Mucosa of gallbladder (tissue), 1 donor: ENCODE measurements at regions not wholly inside any gene's neighbourhood (a gene's known extent, or its start where the extent isn't known, plus 50 kb on each side); places are given as distances from the start of the nearest gene placed in this dataset.
"Not testable (repeated sequence)": the region's sequence is repeated elsewhere in the genome, so short reads cannot be mapped to it uniquely, and the experiment has no call there.

Experiments used
- DNase-seq: peaks from one replicate; pipeline ENCODE4 v3.0.0-alpha.2; 2020; ENCODE audit warnings: low spot score
- donor health status: DM: no; HTN: no; CAD: no.

- no peak for DNase-seq
Observed at GRCh38 chr6:66655420-66655819, 948.4 kb upstream of the EYS start.

DNA sequence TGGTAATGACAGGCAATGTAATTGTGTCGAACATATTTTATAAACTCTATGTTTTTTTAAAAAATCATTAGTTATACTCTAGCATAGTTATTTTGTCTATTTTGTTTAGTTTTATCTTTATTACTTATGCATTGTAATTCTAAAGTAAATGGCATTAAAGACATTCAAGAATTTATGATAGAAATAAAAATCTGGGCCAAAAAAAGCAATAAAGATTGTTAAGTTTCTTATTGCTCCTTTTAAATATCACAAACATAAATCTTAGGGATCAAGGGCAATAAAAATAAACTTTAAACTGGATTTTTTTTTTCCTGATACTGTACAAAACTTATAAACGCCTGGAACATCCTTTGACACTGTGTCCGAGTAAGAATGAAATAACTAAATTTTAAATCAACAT lies 931.5 kb upstream of the EYS start:
- DNase-seq: no peak

DNA sequence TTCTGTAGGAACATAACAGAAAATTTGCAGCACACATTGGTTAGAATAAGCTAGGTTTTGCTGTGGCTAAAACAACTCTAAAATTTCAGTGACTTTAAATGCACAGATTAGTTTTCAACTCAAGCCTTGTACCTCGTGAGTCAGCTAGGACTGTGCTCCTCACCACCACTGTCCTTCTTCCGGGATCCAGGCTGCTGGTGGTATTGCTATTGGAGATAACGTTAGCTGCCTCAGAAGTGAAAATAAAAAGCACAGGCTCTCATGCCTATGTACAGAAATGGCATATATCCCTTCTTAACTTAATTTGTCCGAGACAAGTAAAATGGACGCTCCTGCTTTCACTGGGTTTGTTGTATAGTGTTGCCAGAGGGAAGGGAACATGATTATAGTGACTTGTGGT lies 931.1 kb upstream of the EYS start:
- no peak for DNase-seq

DNA sequence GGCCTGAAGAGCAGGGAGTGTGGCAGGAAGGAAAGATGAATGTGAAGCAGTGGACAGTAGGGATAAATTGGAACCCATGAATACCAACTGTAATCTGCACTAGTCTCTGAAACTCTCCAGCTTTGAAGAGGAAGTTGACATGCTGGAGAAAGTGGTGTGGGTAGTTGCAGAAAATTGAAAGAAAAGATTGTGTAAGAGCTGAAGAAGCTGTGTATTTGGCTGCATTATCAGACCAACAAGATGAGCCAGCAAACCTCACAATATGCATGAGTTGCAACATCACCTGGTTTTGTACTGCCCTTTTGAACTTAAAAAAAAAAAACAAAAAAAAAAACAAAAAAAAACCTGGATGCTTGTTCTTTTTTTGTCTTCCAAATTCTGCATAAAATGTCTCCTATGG lies 921.9 kb upstream of the EYS start:
- DNase-seq: no peak

DNA sequence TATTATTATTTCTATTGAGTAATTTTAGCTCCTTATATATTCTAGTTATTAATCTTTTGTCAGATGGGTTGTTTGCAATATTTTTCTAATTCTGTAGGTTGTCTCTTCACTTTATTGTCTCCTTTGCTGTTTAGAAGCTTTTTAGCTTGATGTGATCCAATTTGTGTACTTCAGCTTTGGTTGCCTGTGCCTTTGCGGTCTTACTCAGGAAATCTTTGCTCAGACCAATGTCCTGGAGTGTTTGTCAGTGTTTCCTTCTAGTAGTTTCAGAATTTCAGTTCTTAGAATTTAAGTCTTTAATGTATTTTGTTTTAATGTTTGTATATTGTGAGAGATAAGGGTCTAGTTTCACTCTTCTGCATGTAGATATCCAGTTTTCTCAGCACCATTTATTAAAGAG lies 916.0 kb upstream of the EYS start:
- no peak for DNase-seq

- no peak for DNase-seq
Observed at GRCh38 chr6:66605971-66606370, 898.9 kb upstream of the EYS start.

DNA sequence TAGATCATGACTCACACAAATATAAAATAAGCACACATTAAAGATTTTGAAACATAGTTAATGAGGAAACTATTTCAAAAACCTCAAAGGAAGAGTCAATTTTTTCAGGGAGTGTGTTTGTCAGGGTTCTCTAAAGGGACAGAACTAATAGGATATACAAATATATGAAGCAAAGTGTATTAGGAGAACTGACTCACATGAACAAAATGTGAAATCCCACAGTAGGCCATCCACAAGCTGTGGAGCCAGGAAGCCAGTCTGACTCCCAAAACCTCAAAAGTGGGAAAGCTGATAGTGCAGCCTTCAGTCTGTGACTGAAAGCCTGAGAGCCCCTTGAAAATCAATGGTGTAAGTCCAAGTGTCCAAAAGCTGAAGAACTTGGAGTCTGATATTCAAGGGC lies 898.0 kb upstream of the EYS start:
- DNase-seq: no peak

DNA sequence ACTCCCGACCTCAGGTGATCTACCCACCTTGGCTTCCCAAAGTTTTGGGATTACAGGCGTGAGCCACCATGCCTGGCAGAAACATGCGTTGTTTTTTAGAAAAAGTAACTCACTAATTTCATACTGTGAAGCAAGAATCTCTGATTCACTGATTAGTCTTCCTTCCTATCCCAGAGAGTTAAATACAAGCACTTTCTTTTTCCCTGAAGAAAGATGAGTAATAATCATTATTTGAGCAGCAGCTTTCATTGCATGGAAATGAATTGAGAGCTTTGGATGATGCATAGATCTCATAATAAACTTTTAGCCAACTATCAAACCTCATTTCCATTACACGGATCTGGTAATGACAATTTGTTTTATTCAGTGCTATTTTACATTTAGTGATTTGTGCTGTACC lies 892.5 kb upstream of the EYS start:
- no peak for DNase-seq

- DNase-seq: no peak
Observed at GRCh38 chr6:66578362-66578761, 871.3 kb upstream of the EYS start.

DNA sequence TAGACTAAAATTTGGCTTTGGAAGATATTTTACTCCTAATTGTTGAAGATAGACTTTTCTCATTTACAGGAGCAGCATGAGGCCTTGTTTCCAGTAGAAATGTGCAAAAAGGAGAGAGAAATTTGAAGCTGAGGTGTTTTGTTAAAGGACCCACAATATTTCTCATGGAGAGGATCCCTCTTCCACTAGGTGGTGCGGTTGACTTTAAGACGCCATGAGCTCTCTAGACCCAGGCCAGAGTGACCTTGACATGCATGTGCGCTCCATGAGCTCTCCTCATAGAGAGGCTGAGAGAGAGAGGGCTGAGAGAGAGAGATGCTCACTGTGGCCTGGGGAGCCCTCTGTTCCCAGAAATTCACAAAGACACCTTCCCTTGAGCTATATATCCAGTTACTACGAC lies 861.2 kb upstream of the EYS start:
- DNase-seq: no peak

DNA sequence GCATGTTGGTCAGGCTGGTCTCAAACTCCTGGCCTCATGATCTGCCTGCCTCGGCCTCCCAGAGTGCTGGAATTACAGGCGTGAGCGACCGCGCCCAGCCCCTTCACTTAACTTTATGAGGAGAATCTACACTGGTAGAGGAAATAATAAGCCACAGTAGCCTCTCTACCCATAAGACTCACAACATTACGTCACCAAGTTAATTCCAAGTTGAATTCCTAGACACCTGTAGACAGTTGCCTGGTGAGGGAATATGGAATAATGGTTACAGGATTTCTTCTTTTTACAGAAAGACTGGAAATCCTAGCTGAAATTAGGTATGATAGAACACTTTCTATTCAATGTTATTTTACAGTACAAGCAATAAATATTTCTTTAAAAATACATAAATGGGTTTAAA lies 854.5 kb upstream of the EYS start:
- no peak for DNase-seq

DNA sequence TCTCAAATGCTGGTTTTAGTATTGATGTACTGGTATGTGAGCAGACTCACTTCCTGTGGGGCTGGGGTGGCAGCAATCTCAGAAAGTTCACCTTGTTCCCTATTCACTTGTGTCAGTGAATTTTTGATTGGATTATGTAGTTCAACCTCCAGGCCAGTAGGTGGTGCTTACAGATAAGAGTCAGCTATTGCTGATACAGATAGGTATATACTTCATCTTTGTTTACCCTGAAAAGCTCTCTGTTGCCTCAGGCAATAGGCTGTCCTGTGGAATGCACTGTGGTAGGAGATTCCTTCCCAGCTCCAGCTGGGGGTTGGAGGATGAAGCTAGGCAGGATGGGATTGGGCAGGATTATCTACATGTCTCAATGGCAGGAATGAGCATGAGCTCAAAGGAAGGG lies 851.2 kb upstream of the EYS start:
- DNase-seq: no peak

GRCh38 chr6:66556936-66557335 lies 849.9 kb upstream of the EYS start:
- no peak for DNase-seq

- no peak for DNase-seq
Observed at GRCh38 chr6:66555082-66555481, 848.1 kb upstream of the EYS start.

- DNase-seq: no peak
Observed at GRCh38 chr6:66553441-66553840, 846.4 kb upstream of the EYS start.

GRCh38 chr6:66538551-66539135 lies 831.6 kb upstream of the EYS start:
- DNase-seq: no peak

GRCh38 chr6:66533921-66534404 lies 826.9 kb upstream of the EYS start:
- DNase-seq: no peak

GRCh38 chr6:66526061-66526460 lies 819.0 kb upstream of the EYS start:
- DNase-seq: no peak

GRCh38 chr6:66522864-66523263 lies 815.8 kb upstream of the EYS start:
- DNase-seq: no peak

- no peak for DNase-seq
Observed at GRCh38 chr6:66516377-66516776, 809.4 kb upstream of the EYS start.

GRCh38 chr6:66508433-66508832 lies 801.4 kb upstream of the EYS start:
- no peak for DNase-seq

DNA sequence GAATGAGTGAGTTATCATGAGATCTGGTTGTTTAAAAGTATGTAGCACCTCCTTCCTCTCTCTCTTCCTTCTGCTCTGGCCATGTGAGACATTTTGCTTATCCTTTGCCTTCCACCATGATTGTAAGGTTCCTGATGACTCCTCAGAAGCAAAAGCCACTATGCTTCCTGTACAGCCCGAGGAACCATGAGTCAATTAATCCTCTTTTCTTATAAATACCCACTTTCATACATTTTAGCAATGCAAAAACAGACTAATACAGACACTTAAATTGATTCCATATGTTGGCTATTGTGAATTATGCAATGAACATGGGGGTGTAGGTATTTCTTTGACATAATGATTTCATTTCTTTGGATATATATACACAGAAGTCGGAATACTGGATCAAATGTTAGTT lies 792.8 kb upstream of the EYS start:
- no peak for DNase-seq

DNA sequence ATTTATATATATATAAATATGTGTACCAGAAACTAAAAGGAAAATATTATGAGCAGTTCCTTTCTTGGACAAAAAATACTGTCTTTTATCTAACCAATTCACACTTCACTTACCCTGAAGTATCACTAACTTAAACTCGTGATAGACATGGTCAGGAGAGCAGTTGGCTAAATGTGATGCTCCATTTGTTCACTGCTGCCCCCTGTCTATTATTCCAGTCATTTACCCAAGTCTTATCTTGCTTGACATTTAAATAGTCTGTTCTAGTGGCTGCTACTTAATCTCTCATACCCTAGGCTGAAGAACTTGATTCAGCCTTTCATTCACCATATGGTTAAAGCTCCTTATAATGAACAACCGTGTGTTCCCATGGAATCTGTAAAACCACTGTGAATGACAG lies 789.6 kb upstream of the EYS start:
- no peak for DNase-seq

GRCh38 chr6:66494643-66495042 lies 787.6 kb upstream of the EYS start:
- DNase-seq: not testable (repeated sequence)
